Natural killer cell (primary cell): ENCODE measurements at regions not wholly inside any gene's neighbourhood (a gene's known extent, or its start where the extent isn't known, plus 50 kb on each side); places are given as distances from the start of the nearest gene placed in this dataset.

ENCODE experiments used
- ATAC-seq, 3 donors: fragments of 150-1000 bp in 2 of 3; fragments of 200-7000 bp in 1 of 3; cut with Tn5 transposase; 1 replicate in 1 of 3; 2 replicates in 2 of 3; pipeline ENCODE4 v1.10.0; 2021; ENCODE audit warnings: mild to moderate bottlenecking in 2 of 3, moderate library complexity in 2 of 3
- DNase-seq, 2 donors: peaks; one replicate each; pipeline versions ENCODE4 v3.0.0 to v3.0.0-alpha.2; 2013 to 2021; ENCODE audit warnings: mixed read lengths in 1 of 2
- H3K27ac ChIP-seq: one replicate; pipeline ENCODE4 v1.5.1; 2013; ENCODE audit warnings: mild to moderate bottlenecking, low read length
- H3K27me3 ChIP-seq: one replicate; pipeline ENCODE4 v1.6.1; 2013; ENCODE audit warnings: low read length; ENCODE audit not compliant: control insufficient read depth, insufficient read depth
- H3K36me3 ChIP-seq: one replicate; pipeline ENCODE4 v1.6.1; 2013; ENCODE audit warnings: low read length; ENCODE audit not compliant: control insufficient read depth, insufficient read depth
- H3K4me1 ChIP-seq: one replicate; pipeline ENCODE4 v1.6.1; 2013; ENCODE audit warnings: low read length; ENCODE audit not compliant: control insufficient read depth, insufficient read depth
- H3K4me3 ChIP-seq: one replicate; pipeline ENCODE4 v1.5.1; 2013; ENCODE audit warnings: low read length
- H3K9me3 ChIP-seq: one replicate; pipeline ENCODE4 v1.6.1; 2013; ENCODE audit warnings: low read length; ENCODE audit not compliant: control insufficient read depth, insufficient read depth
- H3K27ac Mint-ChIP-seq, 2 donors: one replicate each; pipeline ENCODE4 v1.8.0; 2022; ENCODE audit warnings: mild to moderate bottlenecking in 2 of 2, mixed read lengths in 2 of 2, moderate library complexity in 1 of 2
- H3K27me3 Mint-ChIP-seq, 2 donors: one replicate each; pipeline ENCODE4 v1.8.0; 2022; ENCODE audit warnings: low read depth in 2 of 2, mixed read lengths in 2 of 2
- H3K36me3 Mint-ChIP-seq: one replicate; pipeline ENCODE4 v1.8.0; 2022; ENCODE audit warnings: mixed read lengths
- H3K4me1 Mint-ChIP-seq, 2 donors: one replicate each; pipeline ENCODE4 v1.8.0; 2022; ENCODE audit warnings: mixed read lengths in 2 of 2
- H3K4me3 Mint-ChIP-seq: one replicate; pipeline ENCODE4 v1.8.0; 2022; ENCODE audit warnings: mild to moderate bottlenecking, moderate library complexity, mixed read lengths
- H3K9me3 Mint-ChIP-seq, 2 donors: one replicate each; pipeline ENCODE4 v1.8.0; 2022; ENCODE audit warnings: mixed read lengths in 2 of 2
- CTCF ChIP-seq: fragments of 200-600 bp; IDR thresholded peaks from one replicate; pipeline ENCODE4 v1.8.0; 2022; ENCODE audit warnings: antibody characterized with exemption
- WGBS: methylation state at CpG from one replicate; pipeline ENCODE4 v1.1.7; 2013; ENCODE audit warnings: missing lambda C conversion rate; ENCODE audit not compliant: insufficient coverage; 5-methylcytosine and 5-hydroxymethylcytosine counted together
- intact Hi-C: fragments of 100-400 bp; cut with micrococcal nuclease; formaldehyde crosslinking; loops from one replicate; pipeline ENCODE4 v1.14.2; 2022

- WGBS: 87% methylated on average over 3 of the region's 3 CpGs
- H3K4me3 Mint-ChIP-seq: no peak overlapping the region
- ATAC-seq: no peak
These were observed 214.2 kb upstream of the HTR1E start for GRCh38 chr6:86723151-86723550.

GRCh38 chr6:86722131-86722530 is 215.2 kb upstream of the HTR1E start:
- no peak overlapping the region for H3K27ac ChIP-seq
- H3K4me3 ChIP-seq: no peak overlapping the region
- no peak for ATAC-seq
- H3K27me3 ChIP-seq: no peaks in the 10 kb centered on the region
- Mint-ChIP-seq H3K4me1 (no peaks in the 10 kb centered on the region), H3K9me3 (peaks cover 16 to 21% of the 10 kb centered on the region in 2 donors), H3K4me3 (no peak overlapping the region), H3K27ac (no peak overlapping the region), H3K36me3 (no peaks in the 10 kb centered on the region), H3K27me3 (no peaks in the 10 kb centered on the region)
- no peaks in the 10 kb centered on the region for H3K9me3 ChIP-seq
- DNase-seq: no peak
- intact Hi-C loops: no loop called here
- H3K4me1 ChIP-seq: no peaks in the 10 kb centered on the region
- no peak for TF ChIP-seq CTCF
- no peaks in the 10 kb centered on the region for H3K36me3 ChIP-seq

More at GRCh38 chr6:86723151-86723550, 214.2 kb upstream of the HTR1E start:
- no peak for DNase-seq
- intact Hi-C loops: no loop called here
- Mint-ChIP-seq H3K27ac (no peak overlapping the region), H3K9me3 (peaks cover 16 to 24% of the 10 kb centered on the region in 2 donors), H3K4me1 (no peaks in the 10 kb centered on the region), H3K36me3 (no peaks in the 10 kb centered on the region), H3K27me3 (no peaks in the 10 kb centered on the region)
- H3K36me3 ChIP-seq: no peaks in the 10 kb centered on the region
- no peaks in the 10 kb centered on the region for H3K9me3 ChIP-seq
- H3K27ac ChIP-seq: no peak overlapping the region
- H3K27me3 ChIP-seq: no peaks in the 10 kb centered on the region
- no peak for TF ChIP-seq CTCF
- H3K4me1 ChIP-seq: no peaks in the 10 kb centered on the region
- no peak overlapping the region for H3K4me3 ChIP-seq

GRCh38 chr6:86715676-86716075 is 221.7 kb upstream of the HTR1E start:
- Mint-ChIP-seq H3K4me3 (no peak overlapping the region), H3K27me3 (no peaks in the 10 kb centered on the region), H3K27ac (no peak overlapping the region), H3K9me3 (peaks cover 20 to 21% of the 10 kb centered on the region in 2 donors), H3K4me1 (no peaks in the 10 kb centered on the region), H3K36me3 (peaks cover 4% of the 10 kb centered on the region)
- 69% methylated on average over 3 of the region's 3 CpGs for WGBS
- no peak overlapping the region for H3K4me3 ChIP-seq
- no peak overlapping the region for H3K27ac ChIP-seq
- ATAC-seq (no peak), DNase-seq (no peak)
- H3K9me3 ChIP-seq: no peaks in the 10 kb centered on the region
- TF ChIP-seq CTCF: no peak
- intact Hi-C loops: no loop called here
- H3K27me3 ChIP-seq: no peaks in the 10 kb centered on the region
- H3K36me3 ChIP-seq: no peaks in the 10 kb centered on the region
- H3K4me1 ChIP-seq: no peaks in the 10 kb centered on the region

GRCh38 chr6:86712039-86712438 is 225.3 kb upstream of the HTR1E start:
- no peaks in the 10 kb centered on the region for H3K4me1 Mint-ChIP-seq
- ATAC-seq: no peak
- H3K27me3 Mint-ChIP-seq: no peaks in the 10 kb centered on the region
- H3K36me3 ChIP-seq: no peaks in the 10 kb centered on the region
- no peak overlapping the region for H3K27ac ChIP-seq
- intact Hi-C loops: no loop called here
- DNase-seq: no peak
- H3K27me3 ChIP-seq: no peaks in the 10 kb centered on the region
- 0% methylated on average over 1 of the region's 2 CpGs for WGBS
- no peak for TF ChIP-seq CTCF
- no peaks in the 10 kb centered on the region for H3K4me1 ChIP-seq
- no peaks in the 10 kb centered on the region for H3K9me3 ChIP-seq
- H3K4me3 Mint-ChIP-seq: no peak overlapping the region
- H3K27ac Mint-ChIP-seq: no peak overlapping the region
- H3K9me3 Mint-ChIP-seq: peaks cover 21 to 26% of the 10 kb centered on the region in 2 donors
- H3K36me3 Mint-ChIP-seq: peaks cover 16% of the 10 kb centered on the region
- no peak overlapping the region for H3K4me3 ChIP-seq
